Effector CD8-positive, alpha-beta T cell (primary cell): ENCODE measurements at regions not wholly inside any gene's neighbourhood (a gene's known extent, or its start where the extent isn't known, plus 50 kb on each side); places are given as distances from the start of the nearest gene placed in this dataset.
"Not testable (repeated sequence)": the region's sequence is repeated elsewhere in the genome, so short reads cannot be mapped to it uniquely, and the experiment has no call there.

Source experiments
- DNase-seq: peaks from one replicate; lab custom pipeline; 2025; lab: John Stamatoyannopoulos, UW

DNA sequence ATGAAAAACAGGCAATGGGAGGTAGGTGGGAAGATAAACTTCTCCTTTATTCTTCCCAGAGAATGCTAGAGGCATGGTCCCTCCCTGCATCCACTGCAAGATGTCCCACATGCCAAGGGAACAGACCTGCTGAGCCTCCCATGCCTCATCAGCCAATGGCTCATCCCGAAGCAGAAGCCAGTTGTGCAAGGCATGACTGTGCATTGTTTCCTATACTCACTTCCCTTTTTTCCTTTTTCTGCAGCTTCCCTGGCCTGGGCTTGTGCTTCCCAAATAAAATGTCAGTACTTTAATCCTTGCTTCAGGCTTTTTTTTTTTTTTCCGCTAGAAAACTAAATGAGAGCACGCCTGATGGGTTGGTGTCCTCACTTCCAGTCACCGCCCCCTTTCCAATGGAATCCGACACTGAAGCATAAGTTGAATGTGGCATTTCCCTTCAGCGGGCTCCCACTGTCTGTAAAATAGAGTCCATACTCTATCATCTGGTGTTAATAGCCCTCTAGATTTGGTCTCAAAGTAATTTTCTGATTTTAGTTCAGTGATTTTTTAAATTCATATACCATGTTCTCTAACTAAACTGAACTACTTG lies 239.0 kb upstream of the JADE1 start:
- DNase-seq, result no peak

DNA sequence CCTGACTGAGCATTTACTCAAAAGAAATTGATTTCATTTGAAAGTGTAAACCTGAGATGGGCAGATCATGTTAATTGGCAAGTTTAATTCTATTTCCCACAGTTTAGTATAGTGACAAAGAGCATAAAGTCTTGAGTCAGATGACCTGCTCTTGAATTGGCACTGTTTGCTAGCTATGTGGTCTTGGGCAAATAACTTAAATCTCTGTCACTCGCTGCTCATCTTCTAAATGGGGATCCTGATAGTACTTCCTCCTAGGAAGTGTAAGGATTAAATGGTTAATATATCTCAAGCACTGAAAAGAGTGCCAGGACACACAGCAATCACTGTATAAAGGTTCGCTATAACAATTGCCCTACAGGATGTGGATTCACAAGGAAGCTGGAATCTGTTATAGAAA lies 242.8 kb upstream of the JADE1 start:
- DNase-seq, result no peak

GRCh38 chr4:128565565-128566186 lies 243.8 kb upstream of the JADE1 start:
- no peak for DNase-seq

- DNase-seq, result no peak
Measured at GRCh38 chr4:128565054-128565453, 244.4 kb upstream of the JADE1 start.

DNA sequence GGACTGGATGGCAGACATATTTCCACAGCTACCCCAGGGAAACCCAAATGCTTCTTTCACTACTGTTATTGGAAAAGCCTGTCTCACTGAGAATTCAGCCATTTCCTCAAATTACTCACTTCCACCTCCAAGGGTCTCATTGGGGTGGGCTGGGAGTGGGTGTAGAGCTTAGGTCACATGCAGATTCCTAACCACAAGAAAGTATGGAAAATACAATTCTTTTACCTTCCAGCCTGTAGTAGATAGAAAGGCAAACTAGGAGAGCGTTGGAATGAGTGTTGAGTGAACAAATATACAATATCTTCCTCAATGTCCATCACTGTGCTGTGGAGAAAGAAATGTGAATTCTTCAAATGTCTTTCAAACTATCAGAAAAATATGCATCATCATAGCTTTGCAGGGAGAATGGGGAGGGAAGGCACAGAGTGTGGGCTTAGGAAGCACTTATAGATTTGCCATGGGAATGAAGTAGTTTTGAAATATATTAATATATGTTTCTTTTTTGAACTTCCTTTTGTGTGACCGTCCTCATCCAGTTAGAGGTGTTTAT lies 245.3 kb upstream of the JADE1 start:
- DNase-seq, result no peak

- no peak for DNase-seq
Measured at GRCh38 chr4:128560754-128561495, 248.6 kb upstream of the JADE1 start.

- no peak for DNase-seq
Measured at GRCh38 chr4:128558896-128559679, 250.4 kb upstream of the JADE1 start.

- DNase-seq, result no peak
Measured at GRCh38 chr4:128556756-128557155, 252.7 kb upstream of the JADE1 start.

GRCh38 chr4:128553686-128554515 lies 255.6 kb upstream of the JADE1 start:
- no peak for DNase-seq

- no peak for DNase-seq
Measured at GRCh38 chr4:128552586-128552907, 257.0 kb upstream of the JADE1 start.

- no peak for DNase-seq
Measured at GRCh38 chr4:128551280-128551679, 258.2 kb upstream of the JADE1 start.

GRCh38 chr4:128550060-128550459 lies 259.4 kb upstream of the JADE1 start:
- no peak for DNase-seq

DNA sequence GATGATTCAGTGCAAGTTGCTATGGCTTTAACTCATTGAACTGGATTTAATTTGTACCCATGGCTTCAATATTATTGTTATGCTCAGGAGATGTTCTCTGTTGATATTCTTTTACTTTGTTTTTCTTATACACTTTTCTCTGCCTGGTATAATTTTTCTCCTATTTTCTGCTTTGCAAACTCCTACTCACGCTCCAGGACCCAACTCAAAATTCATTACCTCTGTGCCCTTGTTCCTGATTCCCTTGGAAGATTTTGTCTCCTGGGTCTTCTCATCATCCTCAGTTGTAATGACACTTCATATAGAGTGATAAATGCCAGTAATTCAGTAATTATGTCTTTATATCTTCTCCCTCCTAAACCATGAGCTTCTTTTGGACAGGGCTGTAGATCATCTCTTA lies 259.9 kb upstream of the JADE1 start:
- no peak for DNase-seq

DNA sequence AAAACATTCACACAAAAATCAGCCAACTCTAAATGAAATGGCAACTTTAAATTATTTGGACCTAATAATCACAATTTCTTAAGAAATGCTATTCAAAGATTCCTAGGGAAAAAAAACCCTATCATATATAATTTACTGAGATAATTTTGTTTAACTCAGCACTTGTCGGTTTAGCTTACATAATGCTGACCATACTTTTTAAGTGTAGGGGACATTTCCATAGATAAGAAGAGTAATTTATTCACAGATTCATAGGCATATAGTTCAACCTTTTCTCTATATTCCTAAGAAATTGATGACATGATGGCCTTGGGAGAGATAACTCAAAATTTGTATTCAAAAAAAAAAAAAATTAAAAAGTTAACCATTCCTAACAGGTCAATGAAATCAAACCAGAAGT lies 260.8 kb upstream of the PGRMC2 start:
- DNase-seq, result no peak

DNA sequence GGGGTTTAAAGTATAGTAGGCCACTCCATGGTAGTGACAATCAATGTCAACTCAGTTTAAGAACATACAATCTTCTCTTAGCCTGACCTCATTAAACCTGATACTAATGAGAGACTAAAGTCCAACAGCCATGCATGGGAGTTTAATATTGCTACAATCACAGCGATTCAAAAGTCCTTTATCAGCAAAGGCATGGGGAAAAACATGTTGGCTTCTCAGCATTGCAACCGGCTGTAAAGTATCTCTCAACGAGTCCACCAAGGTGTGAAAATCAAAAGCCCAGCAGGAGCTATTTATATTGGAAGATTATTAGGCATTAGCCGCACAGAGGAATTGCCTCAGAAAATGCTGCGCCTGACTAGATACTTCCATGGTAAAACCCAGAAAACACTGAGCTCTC lies 256.7 kb upstream of the PGRMC2 start:
- DNase-seq, result no peak

DNA sequence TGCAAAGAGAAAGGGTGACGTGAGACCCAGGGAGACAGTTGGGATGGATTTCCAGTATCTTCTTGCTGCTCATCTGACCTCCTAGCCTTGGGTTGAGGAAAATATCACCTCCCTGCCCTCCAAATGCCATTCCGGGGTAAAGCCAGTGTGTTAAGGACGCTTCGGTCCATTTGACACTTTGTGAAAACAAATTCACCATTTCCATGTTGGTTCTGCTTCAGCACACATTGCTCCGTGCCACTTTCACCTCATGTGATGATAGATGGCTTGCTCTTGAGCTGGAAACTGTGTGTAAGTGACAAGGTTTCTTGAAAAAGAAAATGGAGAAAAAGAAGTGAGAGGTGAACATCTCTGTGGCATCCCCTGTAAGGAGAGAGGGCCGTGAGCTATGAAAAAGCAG lies 256.1 kb upstream of the PGRMC2 start:
- DNase-seq, result no peak

- no peak for DNase-seq
Measured at GRCh38 chr4:128542047-128542446, 254.4 kb upstream of the PGRMC2 start.

DNA sequence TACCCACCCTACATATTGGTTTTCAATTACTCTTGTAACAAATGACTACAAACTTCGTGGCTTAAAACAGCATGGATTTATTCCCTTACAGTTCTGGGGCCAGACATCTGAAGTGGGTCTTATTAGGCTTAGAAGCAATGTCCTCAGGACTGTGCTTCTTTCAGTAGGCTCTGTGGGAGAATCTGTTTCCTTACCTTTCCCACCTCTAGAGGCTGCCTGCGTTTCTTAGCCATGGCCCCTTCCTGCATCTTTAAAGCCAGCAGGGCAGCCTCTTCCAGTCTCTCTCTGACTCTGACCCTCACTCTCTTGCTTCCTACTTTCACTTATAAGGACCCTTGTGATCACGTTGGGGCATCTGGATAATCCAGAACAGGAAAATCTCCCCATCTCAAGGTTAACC lies 252.5 kb upstream of the PGRMC2 start:
- DNase-seq, result no peak

GRCh38 chr4:128538111-128538882 lies 250.7 kb upstream of the PGRMC2 start:
- DNase-seq, result no peak

DNA sequence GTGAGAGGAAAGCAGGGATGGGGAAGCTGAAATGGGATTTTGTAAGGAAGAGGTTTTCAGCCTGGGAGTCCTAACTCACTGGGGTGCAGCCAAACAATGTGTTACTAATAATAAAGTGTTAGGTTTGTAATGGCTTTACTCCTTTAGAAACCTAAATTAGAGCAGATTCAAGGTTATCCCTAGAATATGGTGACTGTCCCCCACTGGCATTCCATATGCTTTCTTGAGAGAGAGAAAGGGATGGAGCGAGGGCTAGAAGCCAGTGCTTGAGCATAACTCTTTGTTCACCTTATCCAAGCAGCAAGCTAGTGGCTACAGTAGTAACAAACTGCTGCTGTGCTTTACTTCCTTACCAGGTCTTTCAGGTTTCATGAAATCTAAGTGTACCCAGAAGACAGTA lies 249.1 kb upstream of the PGRMC2 start:
- no peak for DNase-seq

- not testable (repeated sequence) for DNase-seq
Measured at GRCh38 chr4:128535510-128535909, 247.9 kb upstream of the PGRMC2 start.
